ENCODE measurements at regions not wholly inside any gene's neighbourhood (a gene's known extent, or its start where the extent isn't known, plus 50 kb on each side); places are given as distances from the start of the nearest gene placed in this dataset.

DNA sequence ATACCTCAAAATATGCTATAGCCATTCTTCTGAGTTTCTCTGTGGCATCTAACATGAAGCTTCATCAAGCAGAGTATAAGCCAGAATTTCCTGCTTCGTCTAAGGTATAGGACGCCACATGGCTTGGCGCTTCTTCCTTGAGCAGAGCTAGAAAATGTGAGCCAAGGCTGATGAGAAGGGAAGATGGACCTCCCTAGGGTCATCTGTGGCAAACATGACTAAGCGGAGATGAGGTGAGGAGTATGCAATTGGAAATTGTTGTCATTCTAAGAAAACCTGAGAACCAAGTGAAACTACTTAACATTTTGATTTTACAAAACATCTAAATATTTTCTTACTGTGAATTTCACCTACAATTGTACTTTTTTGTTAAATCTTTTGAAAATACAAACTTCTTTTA is 466.5 kb downstream of the PSAT1 start:
- 86% methylated on average over 4 of the region's 4 CpGs for WGBS (ENCODE audit: insufficient coverage)
- ATAC-seq = no peak
- DNase-seq = no peak
- Mint-ChIP-seq H3K27me3 (ENCODE audit: low read depth in 2 of 2) (no peaks in the 10 kb centered on the region), H3K4me3 (no peak overlapping the region), H3K36me3 (no peaks in the 10 kb centered on the region), H3K27ac (no peak overlapping the region), H3K4me1 (no peaks in the 10 kb centered on the region), H3K9me3 (peaks cover 3 to 8% of the 10 kb centered on the region in 2 donors)
- Histone ChIP-seq H3K27me3 (ENCODE audit: control insufficient read depth, insufficient read depth, low read length) (no peaks in the 10 kb centered on the region), H3K36me3 (ENCODE audit: control insufficient read depth, insufficient read depth, low read length) (no peaks in the 10 kb centered on the region), H3K9me3 (ENCODE audit: control insufficient read depth, insufficient read depth, low read length) (no peaks in the 10 kb centered on the region), H3K4me1 (ENCODE audit: control insufficient read depth, insufficient read depth, low read length) (no peaks in the 10 kb centered on the region), H3K27ac (ENCODE audit: low read length) (no peak overlapping the region), H3K4me3 (ENCODE audit: low read length) (no peak overlapping the region)
- TF ChIP-seq, protein P1, sequence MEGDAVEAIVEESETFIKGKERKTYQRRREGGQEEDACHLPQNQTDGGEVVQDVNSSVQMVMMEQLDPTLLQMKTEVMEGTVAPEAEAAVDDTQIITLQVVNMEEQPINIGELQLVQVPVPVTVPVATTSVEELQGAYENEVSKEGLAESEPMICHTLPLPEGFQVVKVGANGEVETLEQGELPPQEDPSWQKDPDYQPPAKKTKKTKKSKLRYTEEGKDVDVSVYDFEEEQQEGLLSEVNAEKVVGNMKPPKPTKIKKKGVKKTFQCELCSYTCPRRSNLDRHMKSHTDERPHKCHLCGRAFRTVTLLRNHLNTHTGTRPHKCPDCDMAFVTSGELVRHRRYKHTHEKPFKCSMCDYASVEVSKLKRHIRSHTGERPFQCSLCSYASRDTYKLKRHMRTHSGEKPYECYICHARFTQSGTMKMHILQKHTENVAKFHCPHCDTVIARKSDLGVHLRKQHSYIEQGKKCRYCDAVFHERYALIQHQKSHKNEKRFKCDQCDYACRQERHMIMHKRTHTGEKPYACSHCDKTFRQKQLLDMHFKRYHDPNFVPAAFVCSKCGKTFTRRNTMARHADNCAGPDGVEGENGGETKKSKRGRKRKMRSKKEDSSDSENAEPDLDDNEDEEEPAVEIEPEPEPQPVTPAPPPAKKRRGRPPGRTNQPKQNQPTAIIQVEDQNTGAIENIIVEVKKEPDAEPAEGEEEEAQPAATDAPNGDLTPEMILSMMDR (IDR thresholded peaks at IDR 0.05) = no peak
- intact Hi-C loops (cut with micrococcal nuclease) = no loop called here

DNA sequence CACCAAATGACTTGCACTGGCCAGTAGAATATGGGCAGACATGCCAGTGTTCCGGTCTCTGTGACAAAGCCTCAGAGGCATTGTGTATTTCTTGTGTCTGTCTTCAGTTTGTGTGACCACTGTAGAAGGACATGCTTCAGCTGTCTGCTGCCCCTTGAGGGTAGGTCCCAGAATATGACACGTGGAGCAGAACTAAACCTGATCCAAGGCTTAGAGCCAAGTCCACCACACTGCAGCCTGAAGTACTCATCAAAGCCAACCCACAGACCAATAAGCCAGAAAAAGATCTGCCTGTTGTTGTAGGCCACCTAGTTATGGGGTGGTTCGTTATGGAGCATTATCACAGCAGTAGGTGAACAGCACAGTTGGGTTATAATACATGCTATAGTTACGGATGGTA is 468.9 kb downstream of the PSAT1 start:
- Histone ChIP-seq H3K4me1 (ENCODE audit: control insufficient read depth, insufficient read depth, low read length) (no peaks in the 10 kb centered on the region), H3K4me3 (ENCODE audit: low read length) (no peak overlapping the region), H3K27me3 (ENCODE audit: control insufficient read depth, insufficient read depth, low read length) (no peaks in the 10 kb centered on the region), H3K27ac (ENCODE audit: low read length) (no peak overlapping the region), H3K36me3 (ENCODE audit: control insufficient read depth, insufficient read depth, low read length) (no peaks in the 10 kb centered on the region), H3K9me3 (ENCODE audit: control insufficient read depth, insufficient read depth, low read length) (no peaks in the 10 kb centered on the region)
- WGBS (ENCODE audit: insufficient coverage) = 82% methylated on average over 4 of the region's 4 CpGs
- H3K27me3 Mint-ChIP-seq (ENCODE audit: low read depth in 2 of 2) = no peaks in the 10 kb centered on the region
- DNase-seq (no peak), ATAC-seq (no peak)
- H3K9me3 Mint-ChIP-seq = peaks cover 0 to 6% of the 10 kb centered on the region in 2 donors
- no peak overlapping the region for H3K27ac Mint-ChIP-seq
- no peaks in the 10 kb centered on the region for H3K36me3 Mint-ChIP-seq
- intact Hi-C loops (cut with micrococcal nuclease) = no loop called here
- H3K4me1 Mint-ChIP-seq = no peaks in the 10 kb centered on the region
- TF ChIP-seq, protein P1 (IDR thresholded peaks at IDR 0.05) = no peak
- no peak overlapping the region for H3K4me3 Mint-ChIP-seq

DNA sequence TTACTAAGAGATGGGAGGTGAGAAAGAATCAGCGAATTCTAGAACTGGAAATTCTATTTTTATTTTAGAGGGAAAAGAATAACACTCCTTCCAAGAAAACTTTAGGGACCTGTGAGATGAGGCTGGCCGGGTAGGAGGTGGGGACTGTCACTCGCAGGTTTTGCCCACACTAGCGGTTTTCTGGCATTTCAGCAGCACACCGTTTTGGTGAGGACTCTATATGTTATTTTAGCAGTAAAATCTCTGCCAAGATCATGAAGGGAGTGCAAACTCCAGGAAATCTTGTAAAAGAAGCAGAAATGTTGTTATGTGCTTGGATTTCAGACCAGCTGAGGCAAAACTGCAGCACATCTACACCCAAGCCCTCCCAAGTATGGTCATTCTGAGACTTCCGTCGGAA is 470.6 kb downstream of the PSAT1 start:
- Histone ChIP-seq H3K4me3 (ENCODE audit: low read length) (no peak overlapping the region), H3K36me3 (ENCODE audit: control insufficient read depth, insufficient read depth, low read length) (no peaks in the 10 kb centered on the region), H3K4me1 (ENCODE audit: control insufficient read depth, insufficient read depth, low read length) (no peaks in the 10 kb centered on the region), H3K27ac (ENCODE audit: low read length) (no peak overlapping the region), H3K27me3 (ENCODE audit: control insufficient read depth, insufficient read depth, low read length) (no peaks in the 10 kb centered on the region), H3K9me3 (ENCODE audit: control insufficient read depth, insufficient read depth, low read length) (no peaks in the 10 kb centered on the region)
- TF ChIP-seq, protein P1 (IDR thresholded peaks at IDR 0.05) = no peak
- DNase-seq (no peak), ATAC-seq (no peak)
- intact Hi-C loops (cut with micrococcal nuclease) = no loop called here
- H3K4me1 Mint-ChIP-seq = no peaks in the 10 kb centered on the region
- no peak overlapping the region for H3K27ac Mint-ChIP-seq
- H3K9me3 Mint-ChIP-seq = peaks cover 0 to 6% of the 10 kb centered on the region in 2 donors
- 93% methylated on average over 7 of the region's 7 CpGs for WGBS (ENCODE audit: insufficient coverage)
- H3K27me3 Mint-ChIP-seq (ENCODE audit: low read depth in 2 of 2) = no peaks in the 10 kb centered on the region
- H3K36me3 Mint-ChIP-seq = no peaks in the 10 kb centered on the region
- no peak overlapping the region for H3K4me3 Mint-ChIP-seq

DNA sequence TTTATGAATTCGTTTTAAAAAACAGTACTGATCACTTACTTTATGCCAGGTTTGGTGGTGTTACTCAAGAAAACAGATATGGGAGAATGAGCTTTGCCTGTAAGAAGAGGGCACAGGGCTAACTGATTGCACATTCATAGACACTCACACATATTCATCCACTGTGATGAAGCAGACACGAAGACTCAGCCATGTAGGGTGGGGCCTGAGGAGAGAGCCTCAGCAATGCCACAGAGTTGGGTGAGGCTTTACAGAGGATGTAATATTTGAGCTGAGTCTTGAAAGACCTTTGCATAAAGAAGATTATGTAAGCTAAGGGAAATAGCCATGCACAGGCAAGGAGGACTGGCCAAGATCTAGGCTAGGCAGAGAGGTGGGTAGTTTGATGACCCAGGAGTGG is 472.8 kb downstream of the PSAT1 start:
- Mint-ChIP-seq H3K4me3 (no peak overlapping the region), H3K27me3 (ENCODE audit: low read depth in 2 of 2) (no peaks in the 10 kb centered on the region), H3K9me3 (peaks cover 0 to 6% of the 10 kb centered on the region in 2 donors), H3K27ac (no peak overlapping the region), H3K4me1 (no peaks in the 10 kb centered on the region), H3K36me3 (no peaks in the 10 kb centered on the region)
- no peak for ATAC-seq
- H3K27me3 ChIP-seq (ENCODE audit: control insufficient read depth, insufficient read depth, low read length) = no peaks in the 10 kb centered on the region
- no peaks in the 10 kb centered on the region for H3K4me1 ChIP-seq (ENCODE audit: control insufficient read depth, insufficient read depth, low read length)
- no peak overlapping the region for H3K4me3 ChIP-seq (ENCODE audit: low read length)
- H3K9me3 ChIP-seq (ENCODE audit: control insufficient read depth, insufficient read depth, low read length) = no peaks in the 10 kb centered on the region
- 76% methylated on average over 2 of the region's 2 CpGs for WGBS (ENCODE audit: insufficient coverage)
- no peaks in the 10 kb centered on the region for H3K36me3 ChIP-seq (ENCODE audit: control insufficient read depth, insufficient read depth, low read length)
- TF ChIP-seq, protein P1 (IDR thresholded peaks at IDR 0.05) = no peak
- intact Hi-C loops (cut with micrococcal nuclease) = no loop called here
- no peak for DNase-seq
- no peak overlapping the region for H3K27ac ChIP-seq (ENCODE audit: low read length)
